PC-9 (cell line): ENCODE measurements at regions not wholly inside any gene's neighbourhood (a gene's known extent, or its start where the extent isn't known, plus 50 kb on each side); places are given as distances from the start of the nearest gene placed in this dataset.

ENCODE experiments used
- BruUV-seq: library from RNA; stranded (reverse); fragments of 400-500 nt; replicated peaks from 2 replicates; lab custom pipeline; 2021; lab: Mats Ljungman, UMichigan
- CTCF ChIA-PET: fragments of 300-600 bp; sonication (Branson Sonifier 250); formaldehyde crosslinking; loops from one replicate; lab custom pipeline; 2022; ENCODE audit warnings: antibody characterized with exemption; lab: Charles Lee
- POLR2A ChIA-PET: fragments of 300-600 bp; sonication (Branson Sonifier 250); formaldehyde crosslinking; loops from one replicate; lab custom pipeline; 2022; ENCODE audit warnings: antibody characterized with exemption; ENCODE audit not compliant: unreplicated experiment; lab: Charles Lee
- DNase-seq, 2 experiments: peaks; one replicate each; pipeline versions ENCODE4 v3.0.0 to v3.0.0-alpha.2; 2015 to 2022; ENCODE audit warnings: mixed read lengths in 1 of 2
- H2AFZ ChIP-seq: fragments of 200-600 bp; sonication (generic); 2 replicates; pipeline ENCODE4 v1.8.1; 2017; ENCODE audit warnings: antibody characterized with exemption
- H3F3A ChIP-seq: fragments of 200-600 bp; sonication (generic); 2 replicates; pipeline ENCODE4 v1.8.1; 2017; ENCODE audit warnings: antibody characterized with exemption, mild to moderate bottlenecking, low read depth; ENCODE audit not compliant: insufficient read depth
- H3K27ac ChIP-seq: fragments of 200-600 bp; sonication (generic); 2 replicates; pipeline ENCODE4 v1.6.1; 2016; ENCODE audit warnings: mixed run types
- H3K27me3 ChIP-seq: fragments of 200-600 bp; sonication (generic); 2 replicates; pipeline ENCODE4 v1.6.1; 2016; ENCODE audit warnings: low read depth, mixed run types; ENCODE audit not compliant: insufficient read depth
- H3K36me3 ChIP-seq: fragments of 200-600 bp; sonication (generic); 2 replicates; pipeline ENCODE4 v1.6.1; 2016; ENCODE audit warnings: low read depth, mixed run types
- H3K4me1 ChIP-seq: fragments of 200-600 bp; sonication (generic); replicated peaks from 2 replicates; pipeline ENCODE4 v1.6.1; 2016; ENCODE audit warnings: mixed run types; ENCODE audit not compliant: insufficient read depth
- H3K4me2 ChIP-seq: fragments of 200-600 bp; sonication (generic); 2 replicates; pipeline ENCODE4 v1.6.1; 2017; ENCODE audit warnings: mixed run types
- H3K4me3 ChIP-seq: fragments of 200-600 bp; sonication (generic); 2 replicates; pipeline ENCODE4 v1.6.1; 2016; ENCODE audit warnings: mixed run types
- H3K79me2 ChIP-seq: fragments of 200-600 bp; sonication (generic); 2 replicates; pipeline ENCODE4 v1.6.1; 2017; ENCODE audit warnings: low read depth, mixed run types
- H3K9me2 ChIP-seq: fragments of 200-600 bp; sonication (generic); 2 replicates; pipeline ENCODE4 v1.8.1; 2017; ENCODE audit warnings: mild to moderate bottlenecking; ENCODE audit not compliant: insufficient read depth
- H3K9me3 ChIP-seq: fragments of 200-600 bp; sonication (generic); 2 replicates; pipeline ENCODE4 v1.8.1; 2016; ENCODE audit warnings: low read depth; ENCODE audit not compliant: insufficient read depth
- H4K20me1 ChIP-seq: fragments of 200-600 bp; sonication (generic); 2 replicates; pipeline ENCODE4 v1.8.1; 2017; ENCODE audit not compliant: insufficient read depth
- EZH2 ChIP-seq: fragments of 200-600 bp; sonication (generic); IDR thresholded peaks from 2 replicates; pipeline ENCODE4 v1.8.0; 2017; ENCODE audit warnings: antibody characterized with exemption, low read depth
- intact Hi-C: fragments of 100-400 bp; cut with micrococcal nuclease; formaldehyde crosslinking; loops from one replicate; pipeline ENCODE4 v1.10.0; 2022; ENCODE audit not compliant: unreplicated experiment
- TF ChIP-seq, protein P1 (sequence below): fragments of 200-600 bp; sonication (generic); conservative IDR thresholded peaks from 2 replicates; pipeline ENCODE4 v1.6.1; 2017; ENCODE audit warnings: mixed run types, antibody characterized with exemption, mild to moderate bottlenecking, moderate library complexity

DNA sequence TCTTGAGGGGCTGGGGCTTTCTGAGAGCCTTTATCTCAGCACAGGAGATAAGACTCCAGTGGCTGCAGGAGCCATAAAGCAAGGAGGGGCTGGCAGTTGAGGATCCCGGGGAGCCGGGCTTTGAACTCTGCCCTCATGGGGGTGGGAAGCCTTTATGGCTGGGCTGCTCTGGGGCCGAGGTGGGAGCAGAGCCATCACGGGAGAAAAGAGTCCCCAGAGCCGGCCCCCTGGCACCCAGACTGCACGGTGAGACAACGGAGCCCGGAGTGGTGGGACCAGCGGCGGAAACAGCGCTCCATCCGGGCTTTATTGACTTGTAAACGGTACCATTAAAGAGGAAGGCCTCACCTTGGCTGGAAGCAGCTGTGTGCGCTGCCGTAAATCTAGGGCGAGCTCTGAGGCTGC lies 162.6 kb downstream of the MYCN start:
- no peak overlapping the region for H3K27ac ChIP-seq
- no peak overlapping the region for H3K4me3 ChIP-seq
- H3K4me2 ChIP-seq: no peak overlapping the region
- intact Hi-C loops: no loop called here
- no peak for DNase-seq
- no peaks in the 10 kb centered on the region for H4K20me1 ChIP-seq
- ChIA-PET POLR2A (no interaction called here), CTCF (no interaction called here)
- TF ChIP-seq, protein P1, sequence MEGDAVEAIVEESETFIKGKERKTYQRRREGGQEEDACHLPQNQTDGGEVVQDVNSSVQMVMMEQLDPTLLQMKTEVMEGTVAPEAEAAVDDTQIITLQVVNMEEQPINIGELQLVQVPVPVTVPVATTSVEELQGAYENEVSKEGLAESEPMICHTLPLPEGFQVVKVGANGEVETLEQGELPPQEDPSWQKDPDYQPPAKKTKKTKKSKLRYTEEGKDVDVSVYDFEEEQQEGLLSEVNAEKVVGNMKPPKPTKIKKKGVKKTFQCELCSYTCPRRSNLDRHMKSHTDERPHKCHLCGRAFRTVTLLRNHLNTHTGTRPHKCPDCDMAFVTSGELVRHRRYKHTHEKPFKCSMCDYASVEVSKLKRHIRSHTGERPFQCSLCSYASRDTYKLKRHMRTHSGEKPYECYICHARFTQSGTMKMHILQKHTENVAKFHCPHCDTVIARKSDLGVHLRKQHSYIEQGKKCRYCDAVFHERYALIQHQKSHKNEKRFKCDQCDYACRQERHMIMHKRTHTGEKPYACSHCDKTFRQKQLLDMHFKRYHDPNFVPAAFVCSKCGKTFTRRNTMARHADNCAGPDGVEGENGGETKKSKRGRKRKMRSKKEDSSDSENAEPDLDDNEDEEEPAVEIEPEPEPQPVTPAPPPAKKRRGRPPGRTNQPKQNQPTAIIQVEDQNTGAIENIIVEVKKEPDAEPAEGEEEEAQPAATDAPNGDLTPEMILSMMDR: no peak
- TF ChIP-seq EZH2: no peak
- H3F3A ChIP-seq: no peaks in the 10 kb centered on the region
- H3K9me3 ChIP-seq: no peaks in the 10 kb centered on the region
- no peaks in the 10 kb centered on the region for H3K4me1 ChIP-seq
- no peaks in the 10 kb centered on the region for H3K36me3 ChIP-seq
- H3K27me3 ChIP-seq: peaks cover 80% of the 10 kb centered on the region
- H2AFZ ChIP-seq: no peak overlapping the region
- no peaks in the 10 kb centered on the region for H3K9me2 ChIP-seq
- no peaks in the 10 kb centered on the region for H3K79me2 ChIP-seq
- no TSS peak for BruUV-seq

- Histone ChIP-seq H4K20me1 (no peaks in the 10 kb centered on the region), H3K9me3 (no peaks in the 10 kb centered on the region), H3K9me2 (no peaks in the 10 kb centered on the region), H3K4me1 (no peaks in the 10 kb centered on the region), H3F3A (no peaks in the 10 kb centered on the region), H3K27ac (no peak overlapping the region), H3K4me3 (no peak overlapping the region), H3K79me2 (no peaks in the 10 kb centered on the region), H3K36me3 (no peaks in the 10 kb centered on the region), H2AFZ (no peak overlapping the region), H3K27me3 (peaks cover 75% of the 10 kb centered on the region), H3K4me2 (no peak overlapping the region)
- BruUV-seq: no TSS peak
- intact Hi-C loops: no loop called here
- ChIA-PET POLR2A (no interaction called here), CTCF (no interaction called here)
- TF ChIP-seq, protein P1: no peak
- no peak for TF ChIP-seq EZH2
- no peak for DNase-seq
Observed at GRCh38 chr2:16102358-16102975, 162.1 kb downstream of the MYCN start.

DNA sequence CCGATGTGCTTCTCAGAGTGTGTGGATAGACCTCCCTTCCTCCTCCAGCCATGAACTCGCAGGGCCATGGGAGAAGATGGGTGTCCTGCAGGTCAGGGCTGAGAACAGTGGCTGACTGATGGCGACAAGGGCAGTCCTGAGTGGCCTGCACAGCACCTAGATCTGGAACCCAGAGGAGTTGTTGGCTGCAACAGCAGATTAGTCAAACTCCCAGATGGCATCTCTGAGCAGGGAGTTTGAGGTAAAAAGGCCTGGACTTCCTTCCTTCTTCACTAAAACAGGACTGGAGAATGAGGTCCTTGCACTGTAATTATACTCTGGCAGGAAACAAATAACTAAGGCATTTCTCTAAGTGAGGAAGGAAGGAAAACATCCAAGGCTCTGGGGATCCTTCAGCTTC lies 160.8 kb downstream of the MYCN start:
- no peaks in the 10 kb centered on the region for H3K9me2 ChIP-seq
- BruUV-seq: no TSS peak
- H3K27ac ChIP-seq: no peak overlapping the region
- DNase-seq: no peak
- H4K20me1 ChIP-seq: no peaks in the 10 kb centered on the region
- ChIA-PET POLR2A (no interaction called here), CTCF (no interaction called here)
- H3K4me1 ChIP-seq: no peaks in the 10 kb centered on the region
- H3K36me3 ChIP-seq: no peaks in the 10 kb centered on the region
- TF ChIP-seq, protein P1: no peak
- no peak for TF ChIP-seq EZH2
- H3F3A ChIP-seq: no peaks in the 10 kb centered on the region
- peaks cover 64% of the 10 kb centered on the region for H3K27me3 ChIP-seq
- H3K79me2 ChIP-seq: no peaks in the 10 kb centered on the region
- intact Hi-C loops: no loop called here
- H3K4me2 ChIP-seq: no peak overlapping the region
- no peaks in the 10 kb centered on the region for H3K9me3 ChIP-seq
- no peak overlapping the region for H2AFZ ChIP-seq
- no peak overlapping the region for H3K4me3 ChIP-seq
